ENCODE measurements at regions not wholly inside any gene's neighbourhood (a gene's known extent, or its start where the extent isn't known, plus 50 kb on each side); places are given as distances from the start of the nearest gene placed in this dataset.

GRCh38 chr6:21437581-21437980 is 156.0 kb upstream of the SOX4 start:
- TF ChIP-seq, protein P1, sequence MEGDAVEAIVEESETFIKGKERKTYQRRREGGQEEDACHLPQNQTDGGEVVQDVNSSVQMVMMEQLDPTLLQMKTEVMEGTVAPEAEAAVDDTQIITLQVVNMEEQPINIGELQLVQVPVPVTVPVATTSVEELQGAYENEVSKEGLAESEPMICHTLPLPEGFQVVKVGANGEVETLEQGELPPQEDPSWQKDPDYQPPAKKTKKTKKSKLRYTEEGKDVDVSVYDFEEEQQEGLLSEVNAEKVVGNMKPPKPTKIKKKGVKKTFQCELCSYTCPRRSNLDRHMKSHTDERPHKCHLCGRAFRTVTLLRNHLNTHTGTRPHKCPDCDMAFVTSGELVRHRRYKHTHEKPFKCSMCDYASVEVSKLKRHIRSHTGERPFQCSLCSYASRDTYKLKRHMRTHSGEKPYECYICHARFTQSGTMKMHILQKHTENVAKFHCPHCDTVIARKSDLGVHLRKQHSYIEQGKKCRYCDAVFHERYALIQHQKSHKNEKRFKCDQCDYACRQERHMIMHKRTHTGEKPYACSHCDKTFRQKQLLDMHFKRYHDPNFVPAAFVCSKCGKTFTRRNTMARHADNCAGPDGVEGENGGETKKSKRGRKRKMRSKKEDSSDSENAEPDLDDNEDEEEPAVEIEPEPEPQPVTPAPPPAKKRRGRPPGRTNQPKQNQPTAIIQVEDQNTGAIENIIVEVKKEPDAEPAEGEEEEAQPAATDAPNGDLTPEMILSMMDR (IDR thresholded peaks at IDR 0.05), result no peak
- TF ChIP-seq EZH2 (IDR thresholded peaks at IDR 0.05; ENCODE audit: borderline replicate concordance, insufficient read depth, low read depth, low read length, poor library complexity, severe bottlenecking), result no peak

All from B cell (primary cell).